AG09319 (cell line): ENCODE measurements at regions not wholly inside any gene's neighbourhood (a gene's known extent, or its start where the extent isn't known, plus 50 kb on each side); places are given as distances from the start of the nearest gene placed in this dataset.

ENCODE experiments used
- DNase-seq: peaks from one replicate; pipeline ENCODE4 v3.0.0-alpha.2; 2010; ENCODE audit warnings: low read depth; ENCODE audit errors: extremely low read depth
- TF ChIP-seq, protein P1 (sequence below): IDR thresholded peaks from 2 replicates; pipeline ENCODE4 v1.5.1; 2011; ENCODE audit warnings: low read depth, mild to moderate bottlenecking, inconsistent platforms, low read length, moderate library complexity

DNA sequence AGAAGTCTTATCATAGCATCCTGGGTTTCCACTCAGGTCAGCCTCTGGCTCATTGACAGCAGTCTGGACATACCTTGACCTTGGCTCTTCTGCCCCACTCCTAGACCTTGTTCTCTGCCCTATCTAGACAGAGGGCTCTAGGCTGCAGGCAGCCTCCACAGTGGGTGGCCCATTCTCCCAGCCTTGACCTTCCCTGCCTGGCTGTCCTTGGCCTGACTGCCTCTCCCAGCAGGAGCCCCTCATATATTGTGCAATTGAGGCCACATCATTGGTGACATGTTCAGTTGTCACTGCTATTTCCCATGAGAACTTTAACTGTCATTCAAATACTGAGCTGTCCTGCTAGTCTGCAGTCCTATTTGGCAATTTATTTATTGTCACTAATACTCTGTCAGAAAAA, 503.4 kb downstream of the PLXNA4 start:
- DNase-seq: no peak
- TF ChIP-seq, protein P1, sequence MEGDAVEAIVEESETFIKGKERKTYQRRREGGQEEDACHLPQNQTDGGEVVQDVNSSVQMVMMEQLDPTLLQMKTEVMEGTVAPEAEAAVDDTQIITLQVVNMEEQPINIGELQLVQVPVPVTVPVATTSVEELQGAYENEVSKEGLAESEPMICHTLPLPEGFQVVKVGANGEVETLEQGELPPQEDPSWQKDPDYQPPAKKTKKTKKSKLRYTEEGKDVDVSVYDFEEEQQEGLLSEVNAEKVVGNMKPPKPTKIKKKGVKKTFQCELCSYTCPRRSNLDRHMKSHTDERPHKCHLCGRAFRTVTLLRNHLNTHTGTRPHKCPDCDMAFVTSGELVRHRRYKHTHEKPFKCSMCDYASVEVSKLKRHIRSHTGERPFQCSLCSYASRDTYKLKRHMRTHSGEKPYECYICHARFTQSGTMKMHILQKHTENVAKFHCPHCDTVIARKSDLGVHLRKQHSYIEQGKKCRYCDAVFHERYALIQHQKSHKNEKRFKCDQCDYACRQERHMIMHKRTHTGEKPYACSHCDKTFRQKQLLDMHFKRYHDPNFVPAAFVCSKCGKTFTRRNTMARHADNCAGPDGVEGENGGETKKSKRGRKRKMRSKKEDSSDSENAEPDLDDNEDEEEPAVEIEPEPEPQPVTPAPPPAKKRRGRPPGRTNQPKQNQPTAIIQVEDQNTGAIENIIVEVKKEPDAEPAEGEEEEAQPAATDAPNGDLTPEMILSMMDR: no peak

DNA sequence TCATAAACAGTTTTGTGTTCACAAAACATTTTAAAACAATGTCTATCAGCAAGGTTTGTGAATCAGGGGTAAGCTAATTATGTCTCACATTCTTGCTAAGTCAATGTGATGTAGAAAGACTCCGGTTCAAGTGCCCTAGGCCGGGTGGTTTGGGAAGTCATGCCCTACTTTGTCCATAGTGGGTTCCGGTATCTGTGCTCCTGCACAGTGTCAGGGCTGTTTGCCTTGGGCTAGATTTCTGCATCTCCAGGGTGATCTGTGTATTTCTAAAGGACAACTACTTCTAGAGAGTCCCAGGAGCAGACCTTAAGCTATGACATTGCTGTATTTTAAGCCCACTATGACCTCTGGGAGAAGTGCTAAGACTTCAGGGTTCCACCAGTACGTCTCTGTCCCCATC, 504.1 kb downstream of the PLXNA4 start:
- no peak for DNase-seq
- TF ChIP-seq, protein P1: no peak

DNA sequence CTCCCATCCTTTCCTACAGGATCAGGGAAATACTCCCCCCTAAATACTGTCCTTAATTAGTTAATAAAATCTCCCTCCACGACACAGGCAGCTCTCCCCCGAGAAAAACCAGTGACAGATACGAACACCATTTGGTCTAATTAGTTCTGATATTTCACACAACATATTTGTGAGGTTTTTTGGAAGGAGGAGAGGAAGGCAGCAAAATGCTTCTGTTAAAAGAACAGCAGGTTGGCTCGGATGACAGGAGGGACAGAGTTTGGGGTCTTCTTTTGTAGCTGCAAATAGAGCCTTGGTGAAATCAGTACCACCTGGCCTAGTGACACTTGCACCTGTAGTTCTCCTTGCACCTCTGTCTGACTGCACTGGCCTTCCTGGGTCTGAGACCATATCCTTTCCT, 507.0 kb downstream of the PLXNA4 start:
- TF ChIP-seq, protein P1: no peak
- no peak for DNase-seq

DNA sequence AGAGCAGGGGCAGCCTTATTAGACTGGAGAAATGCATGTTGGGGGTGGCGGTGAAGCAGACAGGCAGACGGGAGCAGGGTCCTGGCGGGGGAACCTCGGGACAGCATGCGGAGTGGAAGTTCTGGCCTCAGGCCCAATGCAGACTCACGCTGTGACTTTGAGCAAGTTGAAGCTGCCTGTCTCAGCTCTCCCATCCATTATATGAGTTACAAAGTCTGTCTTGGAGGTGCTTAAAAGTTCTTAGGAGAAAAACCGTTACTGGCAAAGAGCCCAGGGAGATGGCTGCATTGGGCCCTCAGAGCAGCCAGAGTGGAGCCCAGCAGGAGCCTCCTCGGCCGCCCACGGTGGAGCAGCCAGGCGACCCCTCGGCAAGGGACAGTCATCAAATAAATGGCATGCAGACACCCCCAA, 509.5 kb downstream of the PLXNA4 start:
- TF ChIP-seq, protein P1: no peak
- no peak for DNase-seq

DNA sequence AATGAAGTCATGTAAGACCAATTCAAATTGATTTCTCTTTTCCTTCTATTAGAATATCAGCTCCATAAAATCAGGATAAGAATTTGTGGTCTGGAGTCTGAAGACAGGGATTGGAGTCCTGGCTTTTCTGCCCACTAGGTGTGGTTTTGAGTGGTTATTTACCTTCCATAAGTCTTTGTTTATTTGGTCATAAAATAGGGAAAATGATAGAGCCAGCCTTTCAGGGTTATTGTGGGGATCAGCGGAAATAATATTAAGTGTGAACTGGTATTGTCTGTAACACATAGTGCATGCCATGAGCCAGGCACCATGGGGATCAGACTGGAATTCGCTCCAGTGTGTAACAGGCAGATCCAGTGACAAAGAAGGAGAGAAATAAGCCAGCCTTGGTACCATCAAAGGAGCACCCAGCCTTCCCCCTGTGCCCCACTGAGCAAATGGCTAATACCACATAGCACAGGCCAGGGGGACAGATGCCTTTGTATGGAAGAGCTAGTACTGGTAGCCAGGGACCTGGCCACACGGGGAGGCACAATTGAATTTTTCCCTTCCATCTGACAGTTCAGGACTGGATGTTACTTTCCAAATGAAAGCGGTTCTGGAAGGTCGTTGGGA, 509.7 kb upstream of the PODXL start:
- TF ChIP-seq, protein P1: no peak
- no peak for DNase-seq

DNA sequence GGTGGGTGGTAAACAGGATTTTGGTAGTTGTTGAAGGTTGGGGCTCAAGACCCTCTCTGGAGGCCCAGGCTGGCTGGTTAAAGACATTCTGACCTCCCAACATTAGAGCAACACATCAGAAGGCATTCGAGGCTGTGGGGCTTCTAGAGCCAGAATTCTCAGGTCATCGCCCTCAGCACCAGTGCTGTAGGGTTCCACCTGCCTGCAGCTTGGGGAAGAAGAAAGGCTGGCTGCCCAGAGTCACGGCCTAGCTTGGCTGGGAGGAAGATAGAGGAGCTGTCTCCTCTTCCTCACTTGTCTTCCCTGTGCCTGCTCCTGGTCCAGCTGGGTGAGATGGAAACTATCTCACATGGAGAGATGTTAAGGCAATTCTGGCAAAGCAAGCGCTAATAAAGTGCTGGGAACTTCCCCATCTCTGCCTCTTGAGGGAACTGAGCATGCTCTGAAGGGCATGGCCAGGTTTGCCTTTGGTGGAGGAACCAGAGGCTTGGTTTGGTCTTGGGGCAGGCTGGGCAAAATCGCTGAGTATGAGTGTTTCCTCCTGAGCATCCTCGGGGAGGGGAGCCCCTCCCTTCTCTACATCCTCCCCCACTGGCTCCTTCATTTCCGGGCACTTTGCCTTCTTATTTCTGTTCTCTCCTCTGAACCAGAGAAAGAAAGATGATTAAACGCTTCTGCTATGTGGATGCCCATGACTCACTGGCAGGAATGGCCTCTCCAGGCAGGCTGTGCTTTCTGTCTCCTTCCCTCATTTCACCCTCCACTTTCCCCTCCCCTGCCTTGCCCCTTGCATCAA, 509.0 kb upstream of the PODXL start:
- peak; percentile 81 for DNase-seq
- TF ChIP-seq, protein P1: no peak

DNA sequence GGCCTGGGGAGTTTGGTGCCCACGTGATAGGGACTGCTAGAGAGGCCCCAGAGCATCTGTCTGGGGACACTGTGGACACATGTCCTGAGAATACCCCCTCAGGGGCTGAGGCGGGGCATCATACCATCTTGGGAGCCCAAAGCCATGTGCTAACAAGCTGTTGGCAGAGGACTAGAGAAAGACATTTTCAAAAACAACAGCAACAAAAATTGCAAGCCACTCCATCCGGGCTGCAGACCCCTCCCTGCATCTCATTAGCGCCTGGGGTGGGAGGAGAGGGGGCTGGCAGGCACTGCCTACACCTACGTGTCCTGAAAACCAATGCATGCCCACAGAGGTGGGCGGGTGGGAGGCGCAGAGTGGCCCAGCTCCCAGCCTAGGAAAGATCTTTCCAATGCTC, 507.4 kb upstream of the PODXL start:
- no peak for DNase-seq
- TF ChIP-seq, protein P1: no peak
